HG03469 (cell line): ENCODE measurements at regions not wholly inside any gene's neighbourhood (a gene's known extent, or its start where the extent isn't known, plus 50 kb on each side); places are given as distances from the start of the nearest gene placed in this dataset.
"Not testable (repeated sequence)": the region's sequence is repeated elsewhere in the genome, so short reads cannot be mapped to it uniquely, and the experiment has no call there.

Experiments
- ATAC-seq: cut with Tn5 transposase; IDR thresholded peaks from one replicate; pipeline ENCODE4 v1.9.1; 2021; ENCODE audit warnings: mild to moderate bottlenecking, moderate library complexity, moderate number of reproducible peaks; ENCODE audit not compliant: unreplicated experiment

DNA sequence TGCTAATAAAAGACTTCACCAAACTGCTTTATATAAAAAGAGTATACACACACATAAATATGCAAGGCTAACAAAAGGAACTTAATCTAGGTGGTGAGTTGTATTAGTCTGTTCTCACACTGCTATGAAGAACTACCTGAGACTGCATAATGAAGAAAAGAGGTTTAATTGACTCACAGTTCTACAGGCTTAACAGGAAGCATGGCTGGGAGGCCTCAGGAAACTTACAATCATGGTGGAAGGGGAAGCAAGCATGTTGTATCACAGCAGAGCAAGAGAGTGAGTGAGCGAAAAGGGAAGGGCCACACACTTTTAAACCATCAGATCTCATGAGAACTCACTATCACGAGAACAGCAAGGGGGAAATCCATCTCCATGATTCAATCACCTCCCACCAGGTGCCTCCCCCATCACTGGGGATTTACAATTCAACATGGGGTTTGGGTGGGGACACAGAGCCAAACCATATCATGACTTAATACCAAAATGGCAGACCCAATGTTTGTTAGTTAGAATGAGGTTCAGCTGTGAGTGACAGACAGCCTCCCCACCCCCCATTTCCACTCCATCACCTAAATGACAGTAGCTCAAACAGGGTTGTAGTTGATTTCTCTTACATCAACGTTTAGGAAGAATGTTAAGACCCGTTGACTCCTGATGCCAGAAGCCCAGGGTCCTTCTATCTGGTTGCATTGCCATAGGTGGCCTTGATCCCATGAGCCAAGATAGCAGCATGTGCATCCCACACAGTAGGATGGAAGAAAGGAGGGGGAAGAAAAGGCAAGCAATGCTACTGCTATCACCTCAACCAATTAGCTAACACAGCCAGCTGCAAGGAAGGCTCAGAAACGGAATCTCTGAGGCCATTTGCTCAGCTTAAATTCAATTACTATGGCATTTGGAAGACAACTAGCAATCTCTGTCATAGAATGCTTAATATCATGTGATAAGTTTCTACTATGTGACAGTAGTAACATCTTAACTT is 77.0 kb downstream of the CCDC71L start:
- no peak for ATAC-seq

DNA sequence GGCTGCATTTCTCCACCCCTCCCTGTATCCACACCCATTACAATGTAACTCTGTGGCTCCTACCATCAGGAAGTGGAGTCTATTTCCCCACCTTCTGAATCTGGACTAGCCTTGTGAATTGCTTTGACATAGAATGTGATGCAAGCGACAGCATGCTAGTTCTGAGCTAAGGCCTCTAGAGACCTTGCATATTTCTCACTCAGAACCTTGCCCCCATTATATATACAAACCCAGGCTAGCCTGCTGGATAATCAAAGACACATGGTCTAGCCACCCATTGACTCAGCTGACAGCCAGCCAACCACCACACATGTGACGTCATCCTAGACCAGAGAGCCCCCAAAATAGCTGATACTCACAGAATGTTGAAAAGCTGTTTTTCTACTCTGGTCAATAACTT is 77.9 kb downstream of the CCDC71L start:
- no peak for ATAC-seq

DNA sequence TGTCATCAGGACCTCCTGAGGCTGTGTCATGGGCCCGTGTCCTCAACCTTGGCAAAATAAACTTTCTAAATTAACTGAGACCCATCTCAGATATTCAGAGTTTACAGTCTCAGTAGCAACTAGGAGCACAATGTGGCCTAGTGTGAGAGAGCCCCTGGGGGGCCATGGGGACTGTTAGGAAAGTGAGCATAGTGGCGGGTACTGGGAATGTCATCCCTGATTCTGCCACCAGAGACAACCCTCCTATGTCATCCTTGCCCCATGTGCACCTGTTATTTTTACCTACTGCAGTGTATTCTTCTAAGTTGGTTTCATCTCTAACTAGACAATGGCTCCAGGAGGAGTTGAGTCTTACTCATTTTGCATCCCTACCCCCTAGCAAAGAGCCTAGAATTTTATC is 78.6 kb downstream of the CCDC71L start:
- no peak for ATAC-seq

DNA sequence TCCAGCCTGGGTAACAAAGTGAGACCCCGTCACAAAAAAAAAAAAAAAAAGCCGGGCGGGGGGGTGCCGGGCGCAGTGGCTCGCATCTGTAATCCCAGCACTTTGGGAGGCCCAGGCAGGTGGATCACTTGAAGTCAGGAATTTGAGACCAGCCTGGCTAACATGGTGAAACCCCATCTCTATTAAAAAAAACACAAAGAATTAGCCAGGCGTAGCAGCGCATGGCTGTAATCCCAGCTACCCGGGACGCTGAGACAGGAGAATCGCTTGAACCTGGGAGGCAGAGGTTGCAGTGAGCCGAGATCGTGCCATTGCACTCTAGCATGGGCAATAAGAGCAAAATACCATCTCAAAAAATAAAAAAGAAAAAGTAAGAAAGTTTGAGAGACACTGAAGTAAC is 81.9 kb downstream of the CCDC71L start:
- ATAC-seq: not testable (repeated sequence)

DNA sequence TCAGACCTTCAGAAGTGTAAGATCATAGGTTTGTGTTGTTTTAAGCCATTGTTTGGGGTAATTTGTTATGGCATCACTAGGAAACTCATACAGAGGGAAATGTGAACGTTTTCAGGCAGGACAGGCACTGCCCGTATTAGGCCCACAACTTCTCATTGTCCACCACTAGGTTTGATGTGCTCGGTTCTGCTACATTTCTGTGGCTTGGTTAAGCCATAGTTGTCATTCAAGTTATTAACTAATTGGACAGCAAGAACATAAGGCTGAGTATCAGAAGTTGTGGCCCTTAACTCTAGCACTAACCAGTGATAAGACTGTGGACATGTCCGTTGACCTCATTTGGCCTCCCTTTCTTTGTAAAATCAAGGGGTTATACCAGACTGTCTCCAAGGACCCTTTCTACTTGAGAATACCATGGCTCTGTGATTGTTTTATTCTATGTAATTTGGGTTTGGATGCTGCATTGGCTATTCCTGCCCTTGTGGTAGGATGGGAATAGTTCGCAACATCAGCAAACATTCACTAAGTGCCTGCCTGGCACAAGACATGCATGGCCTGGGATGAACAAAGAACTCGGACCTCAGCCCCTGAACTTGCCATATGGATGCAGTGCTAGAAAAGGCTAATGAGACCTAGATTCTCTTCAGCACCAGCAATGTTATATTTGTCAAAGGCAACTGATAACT is 85.7 kb downstream of the CCDC71L start:
- no peak for ATAC-seq

DNA sequence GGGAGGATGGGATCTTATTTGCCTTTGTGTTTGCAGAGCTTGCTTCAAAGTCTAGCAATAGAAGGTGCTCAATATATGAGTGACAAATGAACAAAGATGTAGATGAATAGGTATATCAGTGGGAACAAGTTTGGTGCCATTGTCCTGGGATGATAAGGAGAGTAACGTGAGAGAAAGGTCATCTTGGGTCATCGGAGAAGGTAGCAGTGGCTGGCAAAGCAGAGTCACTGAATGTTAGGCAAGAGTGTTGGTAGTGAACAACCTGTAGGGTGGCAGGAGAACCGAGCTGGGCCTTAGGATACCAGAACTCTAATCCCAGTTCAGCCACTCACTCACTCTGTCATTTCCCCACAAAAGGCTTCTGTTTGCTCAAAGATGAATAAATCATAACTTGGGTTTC is 87.2 kb downstream of the CCDC71L start:
- ATAC-seq: no peak

DNA sequence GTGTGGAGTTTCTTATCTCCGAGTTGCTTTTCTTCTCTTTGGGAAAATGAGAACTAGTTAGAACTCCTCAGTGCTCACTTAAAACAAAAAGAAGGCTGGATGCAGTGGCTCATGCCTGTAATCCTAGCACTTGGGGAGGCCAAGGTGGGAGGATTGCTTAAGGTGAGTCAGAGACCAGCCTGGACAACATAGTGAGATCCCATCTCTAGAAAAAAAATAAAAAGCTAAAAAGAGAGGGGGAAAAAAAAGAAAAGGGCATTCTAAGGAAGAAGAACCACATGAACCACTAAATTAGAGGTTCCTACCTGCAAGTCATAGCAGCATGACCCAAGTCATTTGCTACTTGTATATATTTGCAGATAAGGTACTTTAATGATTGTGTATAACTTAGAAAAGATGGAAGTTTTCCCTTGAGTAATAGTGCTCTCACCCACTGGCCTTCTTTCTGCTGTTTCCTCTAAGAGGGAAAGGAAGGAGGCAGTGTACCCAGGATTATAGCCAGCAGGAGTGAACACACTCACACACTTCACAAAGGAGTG is 87.8 kb downstream of the CCDC71L start:
- no peak for ATAC-seq

DNA sequence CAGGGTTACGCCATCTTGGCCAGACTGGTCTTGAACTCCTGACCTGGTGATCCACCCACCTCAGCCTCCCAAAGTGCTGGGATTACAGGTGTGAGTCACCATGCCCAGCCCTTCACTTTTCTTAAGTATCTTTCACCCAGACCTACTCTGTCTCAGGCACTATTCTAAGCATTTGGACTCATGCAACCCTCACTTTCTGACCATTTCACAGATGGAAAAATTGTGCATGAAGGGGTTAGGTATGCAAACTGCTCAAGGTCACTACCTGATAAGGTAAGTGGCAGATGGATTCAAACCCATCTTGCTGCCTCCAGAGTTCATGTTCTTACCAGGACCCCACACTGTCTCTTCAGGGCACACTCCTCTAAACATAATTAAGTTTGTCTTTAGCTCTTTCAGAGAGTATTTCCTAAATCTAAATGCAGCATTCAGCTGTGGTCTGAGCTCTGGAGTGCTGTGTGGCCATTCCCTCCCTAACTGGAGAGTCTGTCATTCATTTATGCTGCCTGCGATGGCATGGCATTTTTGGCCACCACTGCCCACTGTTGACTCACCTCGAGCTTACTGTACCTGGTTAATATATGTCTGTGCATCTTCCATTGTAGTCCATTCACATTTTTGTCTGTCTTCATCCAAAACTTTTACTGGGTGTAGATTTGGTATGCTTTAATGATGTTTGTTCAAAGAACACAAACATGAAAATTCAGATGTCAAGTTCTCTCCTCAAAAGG is 88.4 kb downstream of the CCDC71L start:
- ATAC-seq: no peak

DNA sequence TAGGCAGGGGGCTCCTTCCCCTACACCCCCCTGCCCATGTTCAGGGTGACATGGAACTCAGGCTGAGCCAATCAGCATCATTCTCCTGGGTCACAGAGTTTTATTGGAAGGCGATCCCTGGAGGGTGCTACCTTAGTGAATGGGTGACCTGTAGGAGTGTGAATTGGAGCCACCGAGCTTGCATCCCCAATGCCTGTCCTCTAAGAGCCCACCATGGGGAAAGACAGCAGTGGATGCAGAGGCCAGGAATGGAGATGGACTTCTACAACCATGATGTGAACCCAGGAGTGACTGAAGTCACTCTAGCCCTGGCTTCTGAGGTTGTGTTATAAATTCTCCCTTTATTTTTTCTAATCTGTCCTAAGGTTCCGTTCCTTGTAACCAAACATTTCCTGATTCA is 89.4 kb downstream of the CCDC71L start:
- ATAC-seq: no peak

DNA sequence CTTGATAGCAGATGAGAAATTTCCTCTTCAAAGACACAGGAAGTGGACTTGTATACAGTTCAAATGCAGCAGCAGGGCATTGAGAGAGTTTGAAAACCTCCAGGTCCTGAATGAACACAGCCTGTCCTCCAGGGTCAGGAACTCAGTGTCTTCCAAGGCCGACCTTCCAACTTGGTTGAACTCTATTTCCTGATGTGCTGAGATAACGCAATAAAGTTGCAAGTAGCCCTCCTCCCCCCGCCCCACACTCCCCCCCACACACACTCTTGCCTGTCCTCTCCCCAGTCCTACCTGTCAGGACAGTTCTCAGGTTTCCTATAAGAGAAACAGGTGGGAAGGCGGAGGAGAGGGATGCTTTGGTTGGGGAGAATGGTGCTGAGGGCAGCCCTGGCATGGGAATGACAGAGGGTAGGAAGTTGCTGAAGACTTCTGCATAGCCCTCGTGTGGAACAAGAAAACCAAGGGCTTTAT is 90.0 kb downstream of the CCDC71L start:
- no peak for ATAC-seq

DNA sequence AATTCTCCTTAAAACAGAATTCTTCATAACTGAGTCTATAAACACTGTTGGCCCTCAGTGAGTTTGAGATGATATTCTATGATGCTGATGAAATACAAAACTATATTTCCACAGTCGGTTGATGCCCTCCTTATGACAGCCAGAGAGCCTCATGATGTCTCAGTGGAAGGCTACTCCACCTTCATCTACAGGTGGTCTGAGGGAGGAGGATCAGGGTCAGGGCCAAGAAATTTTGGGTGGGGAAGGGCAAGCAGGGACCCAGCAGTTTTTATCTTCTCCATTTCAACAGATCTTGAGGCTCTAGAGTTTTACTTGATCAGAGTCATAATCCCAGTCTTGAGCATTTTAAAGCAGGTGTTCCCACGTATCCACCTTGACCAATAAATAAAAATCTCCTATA is 90.8 kb downstream of the CCDC71L start:
- ATAC-seq: no peak

DNA sequence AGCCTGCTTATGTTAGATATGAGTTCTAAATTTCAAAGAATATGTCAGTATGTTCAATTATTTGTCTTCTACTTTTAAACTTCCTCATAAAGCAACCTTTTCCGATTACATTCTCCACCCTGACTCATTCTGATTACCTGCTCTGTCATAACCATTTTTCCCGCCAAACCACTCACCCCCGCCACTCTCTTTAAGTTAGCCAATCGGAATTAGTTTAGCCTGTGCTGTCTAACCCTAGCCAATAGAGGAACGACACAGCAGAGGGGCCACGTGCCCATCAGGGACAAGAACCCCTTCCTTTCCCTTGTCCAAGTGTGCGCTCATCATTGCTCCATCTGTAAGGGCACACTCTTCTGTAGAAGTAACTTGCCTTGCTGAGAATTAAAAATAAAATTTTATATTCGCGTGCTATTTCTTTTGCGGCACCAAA is 91.4 kb downstream of the CCDC71L start:
- no peak for ATAC-seq

DNA sequence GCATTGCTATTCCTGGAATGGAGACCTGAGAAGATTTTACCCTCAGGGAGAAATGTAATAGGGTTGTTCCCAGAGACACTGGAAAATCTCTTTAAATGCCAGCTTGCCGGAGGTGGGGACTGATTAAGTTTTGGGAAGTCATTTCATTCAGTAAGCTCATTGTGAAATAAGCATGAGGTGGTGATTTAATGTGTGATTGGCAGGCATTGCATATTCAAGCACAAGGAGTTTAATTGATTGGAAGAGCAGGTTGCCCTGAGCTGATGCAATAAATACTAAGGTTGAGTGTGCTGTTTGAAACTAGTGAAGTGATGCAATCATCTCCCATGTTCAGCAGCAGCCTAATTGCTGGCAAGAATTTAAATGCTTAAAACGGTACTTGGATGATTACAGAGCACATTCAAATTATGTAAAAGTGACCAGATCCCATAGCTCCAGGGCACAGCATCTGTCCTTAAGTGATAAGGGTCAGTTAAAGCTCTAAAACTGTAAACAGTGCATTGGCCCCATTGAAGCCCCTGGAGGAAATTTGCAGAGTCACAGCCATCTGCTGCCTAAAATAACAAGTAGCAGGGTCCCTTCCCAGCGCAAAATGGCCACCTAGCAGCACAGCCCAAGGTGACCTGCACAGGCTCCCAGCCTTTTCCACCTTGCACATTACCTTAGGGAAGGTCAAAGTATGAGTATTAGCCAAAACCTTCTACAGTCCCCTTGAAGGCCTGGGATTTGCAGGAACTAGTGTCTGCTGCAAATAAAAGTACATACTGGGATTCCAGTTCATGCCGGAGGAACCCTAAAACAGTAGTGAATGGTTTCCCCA is 92.1 kb downstream of the CCDC71L start:
- ATAC-seq: no peak

DNA sequence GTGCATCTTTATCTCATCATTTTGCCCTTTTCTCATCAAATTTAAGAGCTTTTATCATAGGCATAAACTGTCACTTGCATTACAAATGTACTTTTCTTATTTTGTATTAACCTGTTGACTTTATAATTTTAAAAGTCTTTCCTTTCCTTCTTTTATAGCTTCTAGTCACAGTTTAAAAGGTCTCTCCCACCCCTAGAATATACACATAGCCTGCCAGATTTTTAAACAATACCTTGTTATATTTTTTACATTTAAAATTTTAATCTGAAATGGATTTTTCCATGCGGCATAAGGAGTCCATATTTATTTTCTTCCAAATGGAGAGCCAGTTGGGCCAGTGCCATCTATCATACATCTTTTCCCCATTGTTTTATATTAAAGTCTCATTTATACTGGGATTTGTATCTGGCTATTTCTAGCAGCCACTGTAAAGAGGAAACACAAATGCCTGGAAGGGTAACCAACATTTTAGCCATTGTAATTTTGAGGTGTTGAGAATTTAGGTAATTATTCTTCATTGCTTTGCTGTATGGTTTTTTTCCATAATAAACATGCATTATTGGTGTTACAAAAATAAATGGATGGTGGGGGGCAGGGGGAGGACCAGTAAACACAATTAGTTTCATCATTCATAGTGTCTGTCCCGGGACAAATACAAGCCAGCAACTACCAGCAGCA is 92.8 kb downstream of the CCDC71L start:
- ATAC-seq: no peak

DNA sequence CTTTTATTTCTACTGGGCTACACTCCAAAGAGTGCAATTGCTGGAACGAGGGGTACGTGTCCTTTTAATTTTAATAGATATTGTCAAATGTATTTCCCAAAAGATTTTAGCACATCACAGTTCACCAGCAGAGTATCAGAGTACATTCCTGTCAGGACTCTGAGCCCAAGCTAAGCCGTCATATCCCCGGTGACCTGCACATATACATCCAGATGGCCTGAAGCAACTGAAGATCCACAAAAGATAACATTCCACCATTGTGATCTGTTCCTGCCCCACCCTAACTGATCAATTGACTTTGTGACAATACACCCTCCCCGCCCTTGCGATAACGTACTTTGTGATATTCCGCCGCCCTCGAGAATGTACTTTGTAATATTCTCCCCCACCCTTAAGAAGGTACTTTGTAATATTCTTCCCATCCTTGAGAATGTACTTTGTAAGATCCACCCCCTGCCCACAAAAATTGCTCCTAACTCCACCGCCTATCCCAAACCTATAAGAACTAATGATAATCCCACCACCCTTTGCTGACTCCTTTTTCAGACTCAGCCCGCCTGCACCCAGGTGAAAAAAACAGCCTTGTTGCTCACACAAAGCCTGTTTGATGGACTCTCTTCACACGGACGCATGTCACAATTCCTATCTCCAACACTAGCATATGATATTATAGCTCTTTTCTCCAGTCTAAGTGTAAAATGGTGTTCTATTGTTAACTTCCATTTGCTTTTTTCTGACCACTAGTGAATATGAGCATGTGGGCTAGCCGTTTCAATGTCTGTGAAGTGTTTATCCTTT is 93.6 kb downstream of the CCDC71L start:
- ATAC-seq: not testable (repeated sequence)

DNA sequence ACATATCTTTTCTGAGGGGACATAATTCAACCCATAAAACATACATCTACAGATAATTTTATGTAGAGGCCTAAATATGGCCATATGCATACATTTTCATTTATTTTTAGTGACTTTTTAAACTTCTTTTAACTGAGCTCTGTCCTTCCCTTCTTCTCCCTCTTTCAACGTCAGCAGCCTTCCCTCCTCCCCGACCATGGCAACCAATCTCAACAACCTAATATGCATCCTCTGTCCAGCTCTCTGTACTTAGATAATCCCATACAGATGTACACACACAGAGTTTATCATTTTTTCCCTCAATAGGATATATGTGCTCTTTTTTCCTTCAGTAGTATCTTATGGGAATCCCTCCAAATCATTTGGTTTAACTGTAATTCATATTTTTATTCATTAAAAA is 94.3 kb downstream of the CCDC71L start:
- ATAC-seq: no peak

DNA sequence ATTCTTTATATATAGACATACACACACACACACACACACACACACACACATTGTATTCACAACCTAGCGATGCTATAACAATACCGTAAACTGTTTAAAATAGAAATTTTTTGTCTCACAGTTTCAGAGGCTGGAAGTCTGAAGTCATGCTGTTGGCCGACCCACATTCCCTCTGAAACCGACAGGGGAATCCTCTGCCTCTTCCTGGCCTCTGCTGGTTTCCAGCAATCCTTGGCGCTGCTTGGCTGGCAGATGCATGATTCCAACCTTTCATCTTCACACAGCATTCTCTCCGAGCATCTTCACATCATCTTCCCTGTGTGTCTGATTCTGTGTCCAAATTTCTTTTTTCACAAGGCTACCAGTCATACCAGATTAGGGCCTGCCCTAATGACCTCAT is 94.8 kb downstream of the CCDC71L start:
- no peak for ATAC-seq

DNA sequence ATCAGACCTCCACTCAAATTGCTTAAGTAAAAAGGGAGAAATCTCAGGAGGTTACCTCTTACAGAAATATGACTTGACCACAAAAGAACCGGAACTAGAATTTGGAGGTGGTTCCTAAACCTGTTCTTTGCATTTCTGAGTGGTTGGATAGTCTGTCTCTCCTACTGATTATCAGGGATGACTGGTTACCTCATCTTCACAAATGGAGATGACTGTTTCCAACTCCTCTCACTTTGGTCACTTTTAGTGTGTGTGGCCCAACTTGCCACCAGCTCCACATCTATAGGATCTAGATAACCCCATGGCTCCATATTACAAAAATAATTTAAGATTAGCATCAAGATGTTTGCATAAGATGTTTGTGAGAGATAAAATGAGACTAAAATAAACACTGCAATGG is 95.5 kb downstream of the CCDC71L start:
- ATAC-seq: no peak
